Left hindlimb (tissue), 1 donor: ENCODE measurements at regions not wholly inside any gene's neighbourhood (a gene's known extent, or its start where the extent isn't known, plus 50 kb on each side); places are given as distances from the start of the nearest gene placed in this dataset.
A peak's percentile ranks its signal among the peaks of the same experiment; 100 is the strongest.

Source experiments
- DNase-seq: peaks from one replicate; pipeline ENCODE4 v3.0.0-alpha.2; 2018

DNA sequence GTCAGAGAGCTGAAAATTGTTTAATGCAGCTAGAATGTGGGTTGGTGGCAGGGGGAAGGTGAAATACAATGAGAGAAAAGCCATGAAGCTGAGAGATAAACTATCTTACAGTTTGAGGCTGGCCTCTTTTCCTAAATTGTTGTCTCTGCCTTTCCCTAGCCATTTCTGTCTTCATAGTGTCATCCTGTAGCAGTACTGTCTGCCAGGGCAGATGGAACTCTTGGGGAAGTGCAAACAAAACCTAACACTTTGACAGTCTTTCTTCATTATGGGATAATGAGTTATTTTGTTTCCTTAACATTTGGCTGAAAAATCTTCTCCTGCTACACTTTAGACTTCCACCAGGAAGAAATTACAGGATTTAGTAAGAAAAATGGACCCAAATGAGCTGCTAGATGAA, 197.8 kb upstream of the ARX start:
- no peak for DNase-seq

GRCh38 chrX:25207803-25208475, 192.2 kb upstream of the ARX start:
- no peak for DNase-seq

GRCh38 chrX:25206778-25207177, 191.0 kb upstream of the ARX start:
- DNase-seq: no peak

DNA sequence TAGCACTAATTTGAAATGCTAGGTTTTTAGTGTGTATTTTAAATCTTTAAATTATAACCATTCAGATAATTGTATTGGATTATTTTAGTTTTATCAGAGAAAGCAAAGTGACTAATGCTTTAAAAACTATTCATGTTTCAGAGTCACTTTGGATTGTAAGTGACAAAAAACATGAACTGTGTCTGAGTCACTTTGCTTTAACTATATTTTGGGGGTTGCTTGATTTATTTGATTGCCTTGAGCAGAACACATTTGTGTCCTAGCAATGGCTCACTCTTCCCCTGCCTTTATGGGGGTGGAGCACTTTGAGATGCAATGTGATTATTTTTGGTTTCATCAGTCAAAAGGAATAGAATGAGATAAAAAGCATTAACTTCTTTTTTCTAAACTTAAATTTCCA, 188.4 kb upstream of the ARX start:
- no peak for DNase-seq

DNA sequence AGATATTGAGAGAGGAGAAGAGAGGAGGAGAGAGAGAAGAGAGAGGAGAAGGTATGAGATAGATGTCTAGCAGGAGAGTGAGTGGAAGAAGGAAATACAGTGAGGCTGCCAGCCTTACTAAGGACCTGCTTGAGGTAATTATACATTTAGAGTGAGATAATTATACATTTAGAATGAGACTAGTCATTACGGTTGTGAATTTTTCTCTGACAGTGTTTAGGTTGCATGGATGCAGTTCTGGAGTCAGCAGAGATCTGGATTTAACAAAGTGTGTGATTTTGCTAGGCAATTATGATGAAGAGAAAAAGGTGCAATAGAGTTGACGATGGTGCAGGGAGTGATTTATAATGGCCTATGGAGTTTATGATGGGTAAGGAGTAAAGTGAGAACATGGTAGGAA, 187.1 kb upstream of the ARX start:
- DNase-seq: no peak

DNA sequence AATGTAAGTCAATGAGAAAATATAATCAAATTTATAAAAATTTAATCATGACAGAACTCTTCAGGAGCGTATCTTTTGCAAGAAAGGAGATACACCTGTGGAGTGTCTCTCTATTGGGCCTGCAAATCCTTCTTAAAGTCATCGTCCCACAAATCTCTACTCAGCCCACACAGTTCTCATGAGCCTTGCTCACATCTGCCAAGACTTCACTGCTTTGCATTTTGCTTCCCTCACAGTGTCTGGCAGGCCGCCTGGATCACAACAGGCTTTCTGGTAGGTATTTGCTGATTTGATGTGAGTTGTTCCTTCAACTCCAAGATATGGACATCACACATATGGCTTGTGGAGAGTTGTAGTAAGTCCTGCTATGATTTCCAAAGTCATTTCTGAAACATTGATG, 183.1 kb upstream of the ARX start:
- no peak for DNase-seq

DNA sequence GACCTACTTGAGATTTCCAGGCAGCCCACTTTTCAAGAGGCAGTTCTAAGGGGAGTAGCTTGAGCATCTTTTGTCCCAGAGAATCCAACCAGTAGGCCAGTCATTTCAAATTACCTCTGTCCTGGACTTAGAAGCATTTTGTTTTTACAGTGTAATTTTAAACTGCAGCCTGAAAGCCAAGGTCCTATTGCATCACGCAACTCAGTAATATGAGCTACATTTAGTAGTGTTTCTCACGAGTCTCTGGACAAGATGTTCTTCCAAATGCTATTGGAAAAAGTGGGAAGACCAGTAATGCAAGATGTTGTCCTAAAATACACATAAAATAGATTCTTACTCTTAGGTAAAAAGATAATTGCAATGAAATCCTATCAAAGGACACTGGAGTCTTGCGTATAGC, 182.5 kb upstream of the ARX start:
- DNase-seq: no peak

DNA sequence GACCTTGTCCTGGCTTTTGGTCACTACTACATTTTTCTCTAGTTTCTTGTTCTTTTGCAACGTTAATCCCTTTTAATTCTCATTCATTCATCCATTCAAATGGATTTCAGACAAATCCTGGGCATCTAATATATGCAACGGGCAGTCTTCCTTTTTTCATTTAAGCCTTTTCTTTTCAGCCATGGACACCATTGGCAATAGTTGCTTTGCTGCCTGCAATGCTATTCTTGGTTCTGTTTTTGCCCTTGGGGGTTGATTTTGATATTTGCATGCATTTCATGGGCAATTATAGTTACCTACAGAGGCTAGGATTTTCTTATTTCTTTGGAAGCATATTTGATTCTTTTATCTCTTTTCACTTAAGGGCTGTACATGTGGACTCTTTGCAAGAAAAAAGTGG, 180.5 kb upstream of the ARX start:
- DNase-seq: no peak

DNA sequence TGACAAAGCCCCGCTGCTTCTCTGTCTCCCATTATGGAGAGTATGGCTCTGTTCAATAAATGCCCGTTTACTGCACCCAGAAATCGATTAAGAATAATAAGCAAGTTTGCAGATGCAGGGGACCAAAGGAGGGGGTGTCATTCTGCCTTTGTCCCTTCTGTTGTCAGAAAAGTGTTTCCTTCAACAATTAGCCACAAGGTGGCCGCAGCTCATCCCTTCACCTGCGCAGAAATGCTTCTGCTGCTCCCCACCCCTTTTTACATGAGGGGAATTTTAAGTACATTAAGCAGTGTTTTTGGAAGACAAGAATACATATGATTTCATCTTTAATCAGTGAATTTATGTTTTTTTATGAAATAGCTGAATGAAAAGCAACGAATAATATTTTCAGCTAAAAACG, 175.6 kb upstream of the ARX start:
- no peak for DNase-seq

GRCh38 chrX:25181775-25182174, 166.0 kb upstream of the ARX start:
- no peak for DNase-seq

- DNase-seq: no peak
These were observed 164.5 kb upstream of the ARX start for GRCh38 chrX:25180242-25180641.

- no peak for DNase-seq
These were observed 162.8 kb upstream of the ARX start for GRCh38 chrX:25178555-25178954.

DNA sequence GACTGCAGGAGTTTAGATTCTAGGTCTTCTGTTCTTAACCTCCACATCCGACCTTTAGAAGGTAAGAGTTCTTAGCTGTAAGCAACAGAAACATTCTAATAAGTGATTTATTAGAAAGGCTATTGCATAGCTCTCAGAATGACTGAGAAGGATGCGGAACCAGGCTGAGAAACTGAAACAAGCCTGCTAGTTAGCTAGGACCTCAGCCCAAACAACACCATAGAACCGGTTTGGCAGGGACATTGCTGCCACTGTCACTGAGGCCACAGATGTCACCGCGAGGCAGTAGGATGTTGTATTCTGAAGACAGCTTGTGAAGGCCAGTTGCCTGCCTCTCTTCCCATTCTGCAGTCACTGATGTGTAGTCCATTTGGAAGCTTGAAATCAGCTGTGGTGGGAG, 160.0 kb upstream of the ARX start:
- no peak for DNase-seq

DNA sequence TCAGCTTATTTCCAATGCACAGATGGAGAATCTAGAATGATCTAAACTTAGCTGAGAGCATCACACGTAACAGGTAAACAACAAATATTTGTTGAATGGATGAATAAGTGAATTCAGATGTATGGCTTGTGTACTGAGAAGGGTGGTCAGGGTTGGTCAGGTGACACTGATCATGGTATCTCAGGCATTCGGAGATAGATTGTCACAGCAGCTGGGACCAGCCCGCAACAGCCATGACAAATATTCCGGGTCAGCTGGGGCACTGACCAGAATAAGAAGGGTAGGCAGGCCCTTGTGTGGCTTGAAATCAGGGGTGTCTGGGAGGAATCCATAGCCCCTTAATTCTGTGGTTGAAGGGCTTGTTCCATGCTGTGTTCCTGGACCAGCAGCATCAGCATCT, 159.4 kb upstream of the ARX start:
- DNase-seq: no peak

- DNase-seq: no peak
These were observed 150.8 kb upstream of the ARX start for GRCh38 chrX:25166546-25166945.

DNA sequence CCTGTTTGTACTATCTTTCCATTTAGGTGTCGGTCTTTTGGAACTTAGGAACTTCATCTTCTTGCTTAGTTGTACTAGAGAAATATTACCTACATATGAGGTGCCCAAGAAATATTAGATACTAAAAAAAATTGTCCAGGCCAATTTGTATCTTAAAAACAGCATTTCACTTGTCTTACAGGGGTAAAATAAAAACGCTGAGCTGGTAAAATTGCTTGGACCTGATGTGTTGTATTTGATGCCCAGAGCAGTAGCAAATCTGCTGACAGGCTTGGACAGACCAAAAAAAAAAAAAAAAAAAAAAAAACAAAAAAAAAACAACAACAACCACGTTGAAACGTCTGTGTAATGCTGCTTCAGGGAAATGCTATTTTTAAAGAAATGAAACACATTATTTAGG, 150.4 kb upstream of the ARX start:
- no peak for DNase-seq

DNA sequence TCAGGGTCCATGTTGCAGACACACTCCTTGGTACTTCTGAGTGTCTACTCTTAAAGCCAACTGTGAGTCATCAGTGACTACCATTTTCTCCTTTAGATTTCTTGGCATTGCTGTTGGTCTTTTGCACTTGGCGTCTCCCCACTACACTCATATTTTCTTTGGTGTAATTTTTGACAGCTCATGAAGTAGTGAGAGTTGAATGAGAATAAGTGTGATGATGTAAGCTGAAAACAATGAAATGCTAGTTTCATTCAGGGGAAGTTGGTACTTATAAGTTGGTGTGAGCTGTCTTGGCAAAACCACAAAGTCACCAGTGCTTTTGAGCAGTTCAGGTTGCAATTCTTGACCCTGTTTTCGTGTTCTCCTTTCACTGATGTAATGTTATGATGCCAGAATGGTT, 142.9 kb upstream of the ARX start:
- no peak for DNase-seq

DNA sequence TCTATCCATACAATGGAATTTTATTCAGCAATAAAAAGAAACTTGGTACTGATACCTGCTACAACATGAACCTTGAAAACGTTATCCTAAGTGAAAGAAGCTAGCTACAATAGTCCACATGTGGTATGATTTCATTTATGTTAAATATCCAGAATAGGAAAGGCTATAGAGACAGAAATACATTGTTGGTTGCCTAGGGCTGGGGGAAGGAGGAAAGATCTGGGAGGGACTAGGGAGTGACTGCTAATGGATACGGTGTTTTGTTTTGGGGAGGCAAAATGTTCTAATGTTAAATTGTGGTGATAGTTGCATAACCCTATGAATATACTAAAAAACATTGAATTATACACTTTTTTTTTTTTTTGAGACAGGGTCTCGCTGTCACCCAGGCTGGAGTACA, 141.1 kb upstream of the ARX start:
- no peak for DNase-seq

- DNase-seq: no peak
These were observed 140.6 kb upstream of the ARX start for GRCh38 chrX:25156323-25156722.

GRCh38 chrX:25154168-25154567, 138.4 kb upstream of the ARX start:
- DNase-seq: no peak

DNA sequence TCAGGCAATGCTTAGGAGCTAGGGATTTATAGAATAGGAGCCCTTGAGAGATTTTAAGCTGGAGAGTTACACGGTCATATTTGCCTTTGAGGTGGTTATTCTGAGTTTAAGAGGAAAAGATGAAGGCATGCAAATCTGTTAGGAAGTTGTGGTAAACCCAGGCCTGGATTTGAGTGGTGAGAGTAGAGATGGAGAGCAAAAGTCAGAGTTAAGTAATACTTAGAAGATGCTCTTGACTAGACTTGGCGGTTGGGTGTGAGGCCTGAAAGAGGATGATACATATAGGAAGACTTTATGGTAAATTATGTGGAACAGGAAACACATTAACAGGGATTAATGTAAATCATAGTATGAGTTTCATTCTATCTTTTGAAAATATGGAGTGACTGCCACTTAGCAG, 136.0 kb upstream of the ARX start:
- no peak for DNase-seq

DNA sequence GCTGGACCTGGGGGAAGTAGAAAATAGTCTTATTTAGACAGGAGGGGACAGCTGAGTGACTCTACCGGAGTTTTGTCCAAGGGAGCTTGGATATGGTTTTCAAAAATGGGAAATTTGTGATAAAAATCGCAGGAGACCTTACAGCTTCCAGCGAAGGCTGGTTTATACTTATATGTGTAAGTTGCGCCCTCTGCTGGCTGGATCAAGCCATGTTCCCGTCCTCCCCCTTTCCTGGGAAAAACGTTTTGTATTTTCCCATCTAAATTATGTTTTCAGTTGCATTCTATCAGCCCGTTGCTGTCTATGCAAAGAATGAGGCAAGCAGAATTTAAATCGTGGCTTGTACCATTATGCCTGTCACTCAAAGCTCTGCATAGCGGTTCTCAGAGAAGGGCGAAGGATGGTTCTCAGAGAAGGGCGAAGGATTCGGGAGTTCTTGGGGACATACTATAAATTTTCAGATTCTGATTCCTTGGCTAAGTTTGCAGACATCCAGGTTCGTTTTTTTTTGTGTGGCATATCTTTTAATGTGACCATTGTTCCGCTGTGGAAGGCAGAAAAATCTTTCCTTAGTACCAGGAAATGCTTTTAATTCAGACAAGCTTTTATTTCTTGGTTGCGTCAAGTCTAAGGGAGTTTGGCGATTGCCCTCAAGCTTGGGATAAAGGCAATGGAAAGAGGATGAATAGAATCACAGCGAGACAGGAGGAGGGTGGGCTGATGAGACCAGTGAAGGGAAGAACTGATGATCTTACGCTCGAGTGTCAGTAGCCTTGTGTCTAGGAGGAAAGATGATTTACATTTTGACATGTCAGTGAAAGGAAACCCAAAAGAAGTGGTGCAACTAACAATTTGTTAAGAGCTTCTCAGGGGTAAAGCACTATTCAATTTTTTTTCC, 128.5 kb upstream of the ARX start:
- DNase-seq: peak; percentile 30

GRCh38 chrX:25143596-25143995, 127.8 kb upstream of the ARX start:
- DNase-seq: no peak

- DNase-seq: no peak
These were observed 125.9 kb upstream of the ARX start for GRCh38 chrX:25141684-25142083.

DNA sequence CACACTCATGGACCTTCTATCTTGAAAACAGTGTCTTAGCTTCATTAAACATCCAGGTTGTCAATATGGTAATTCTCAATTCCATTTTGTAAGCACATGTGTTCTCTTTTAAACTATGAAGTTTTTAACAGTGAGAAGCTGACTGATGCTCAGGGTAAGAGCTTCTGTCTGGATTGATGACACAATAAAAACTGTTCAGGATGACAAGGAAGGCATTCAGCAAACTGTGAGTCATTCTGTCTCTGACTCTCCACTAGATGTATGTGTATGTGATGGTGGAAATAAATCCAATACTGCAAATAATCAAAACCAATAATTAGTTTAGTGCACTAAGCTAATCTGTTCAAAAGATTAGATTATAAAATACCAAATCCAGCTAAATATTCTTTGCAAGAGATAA, 115.3 kb upstream of the ARX start:
- no peak for DNase-seq
